HepG2 (cell line): ENCODE measurements at regions not wholly inside any gene's neighbourhood (a gene's known extent, or its start where the extent isn't known, plus 50 kb on each side); places are given as distances from the start of the nearest gene placed in this dataset.

Experiments used
- GTF2F1 ChIP-seq: fragments of 150-350 bp; IDR thresholded peaks from 2 replicates; pipeline ENCODE4 v1.6.1; 2014; ENCODE audit warnings: low read length
- HMG20B ChIP-seq: conservative IDR thresholded peaks from 2 replicates; pipeline ENCODE4 v1.6.1; 2016; ENCODE audit warnings: missing genetic modification reagents, missing compliant biosample characterization
- HOXA5 ChIP-seq: sonication (generic); formaldehyde crosslinking; IDR thresholded peaks from 2 replicates; pipeline ENCODE4 v1.4.0; 2020; ENCODE audit warnings: missing genetic modification reagents
- POLR2A ChIP-seq, 2 experiments: IDR thresholded peaks; 2 replicates each; pipeline ENCODE4 v1.6.1; 2011; ENCODE audit warnings: low read depth in 2 of 2, low read length in 2 of 2, mild to moderate bottlenecking in 1 of 2, moderate library complexity in 1 of 2; ENCODE audit not compliant: insufficient read depth in 1 of 2
- SUZ12 ChIP-seq: fragments of 150-350 bp; IDR thresholded peaks from 2 replicates; pipeline ENCODE4 v1.6.1; 2014; ENCODE audit warnings: low read depth, low read length
- ZBTB39 ChIP-seq: sonication (generic); formaldehyde crosslinking; IDR thresholded peaks from 2 replicates; pipeline ENCODE4 v1.5.0; 2020; ENCODE audit warnings: missing genetic modification reagents
- ZNF235 ChIP-seq: sonication (generic); formaldehyde crosslinking; IDR thresholded peaks from 2 replicates; pipeline ENCODE4 v1.8.1; 2023; ENCODE audit warnings: mild to moderate bottlenecking, missing genetic modification reagents, borderline replicate concordance
- ZNF446 ChIP-seq: sonication (generic); formaldehyde crosslinking; IDR thresholded peaks from 2 replicates; pipeline ENCODE4 v1.5.0; 2020; ENCODE audit warnings: mild to moderate bottlenecking, missing genetic modification reagents
- ZNF549 ChIP-seq: sonication (generic); formaldehyde crosslinking; IDR thresholded peaks from 2 replicates; pipeline ENCODE4 v1.5.0; 2020; ENCODE audit warnings: missing genetic modification reagents
- ZSCAN20 ChIP-seq: sonication (generic); formaldehyde crosslinking; IDR thresholded peaks from 2 replicates; pipeline ENCODE4 v1.4.0; 2020; ENCODE audit warnings: missing genetic modification reagents, mild to moderate bottlenecking, borderline replicate concordance

GRCh38 chr15:26298010-26298658 is 435.0 kb upstream of the ATP10A start:
- no peak for TF ChIP-seq HOXA5 (CRISPR knock-in tag)
- TF ChIP-seq ZBTB39 (CRISPR knock-in tag) = no peak
- TF ChIP-seq SUZ12 = no peak
- no peak for TF ChIP-seq ZNF549 (CRISPR knock-in tag)
- no peak for TF ChIP-seq ZNF235
- no peak for TF ChIP-seq HMG20B
- TF ChIP-seq POLR2A (IDR thresholded peaks at IDR 0.05; ENCODE audit: insufficient read depth in 1 of 2, low read depth in 2 of 2, low read length in 2 of 2) = no peak
- no peak for TF ChIP-seq ZNF446
- no peak for TF ChIP-seq GTF2F1
- no peak for TF ChIP-seq ZSCAN20 (CRISPR knock-in tag)
